Endothelial cell (in vitro differentiated cells): ENCODE measurements at regions not wholly inside any gene's neighbourhood (a gene's known extent, or its start where the extent isn't known, plus 50 kb on each side); places are given as distances from the start of the nearest gene placed in this dataset.
"Not testable (repeated sequence)": the region's sequence is repeated elsewhere in the genome, so short reads cannot be mapped to it uniquely, and the experiment has no call there.

ENCODE experiments used
- DNase-seq: peaks from one replicate; pipeline ENCODE4 v3.0.0; 2021; ENCODE audit warnings: low spot score
- H3K27ac Mint-ChIP-seq: one replicate; pipeline ENCODE4 v1.8.0; 2021; ENCODE audit warnings: mixed read lengths, inconsistent platforms; ENCODE audit not compliant: unreplicated experiment
- H3K27me3 Mint-ChIP-seq: one replicate; pipeline ENCODE4 v1.8.0; 2021; ENCODE audit warnings: mild to moderate bottlenecking, moderate library complexity, mixed read lengths, inconsistent platforms; ENCODE audit not compliant: unreplicated experiment
- H3K36me3 Mint-ChIP-seq: one replicate; pipeline ENCODE4 v1.8.0; 2021; ENCODE audit warnings: mild to moderate bottlenecking, low read depth, mixed read lengths, inconsistent platforms; ENCODE audit not compliant: unreplicated experiment
- H3K4me1 Mint-ChIP-seq: one replicate; pipeline ENCODE4 v1.8.0; 2021; ENCODE audit warnings: mild to moderate bottlenecking, mixed read lengths, inconsistent platforms; ENCODE audit not compliant: unreplicated experiment
- H3K4me3 Mint-ChIP-seq: one replicate; pipeline ENCODE4 v1.8.0; 2021; ENCODE audit warnings: mild to moderate bottlenecking, mixed read lengths, inconsistent platforms; ENCODE audit not compliant: unreplicated experiment
- H3K9me3 Mint-ChIP-seq: one replicate; pipeline ENCODE4 v1.8.0; 2021; ENCODE audit warnings: mixed read lengths, inconsistent platforms; ENCODE audit not compliant: unreplicated experiment
- CTCF ChIP-seq: fragments of 200-600 bp; sonication (generic); IDR thresholded peaks from one replicate; pipeline ENCODE4 v1.5.0; 2021; ENCODE audit warnings: antibody characterized with exemption; ENCODE audit not compliant: unreplicated experiment

GRCh38 chr3:163185721-163186350 lies 1689.2 kb downstream of the OTOL1 start:
- Mint-ChIP-seq H3K4me3 (no peak overlapping the region), H3K27ac (no peak overlapping the region), H3K9me3 (no peaks in the 10 kb centered on the region), H3K36me3 (no peaks in the 10 kb centered on the region), H3K4me1 (no peaks in the 10 kb centered on the region), H3K27me3 (no peaks in the 10 kb centered on the region)
- TF ChIP-seq CTCF: no peak
- DNase-seq: no peak

GRCh38 chr3:163175970-163176369 lies 1679.4 kb downstream of the OTOL1 start:
- DNase-seq: no peak
- TF ChIP-seq CTCF: no peak
- no peaks in the 10 kb centered on the region for H3K27me3 Mint-ChIP-seq
- H3K9me3 Mint-ChIP-seq: no peaks in the 10 kb centered on the region
- no peaks in the 10 kb centered on the region for H3K4me1 Mint-ChIP-seq
- no peaks in the 10 kb centered on the region for H3K36me3 Mint-ChIP-seq
- H3K4me3 Mint-ChIP-seq: no peak overlapping the region
- no peak overlapping the region for H3K27ac Mint-ChIP-seq

- not testable (repeated sequence) for H3K4me1 Mint-ChIP-seq, H3K27me3 Mint-ChIP-seq, H3K27ac Mint-ChIP-seq, H3K4me3 Mint-ChIP-seq, DNase-seq, H3K9me3 Mint-ChIP-seq, H3K36me3 Mint-ChIP-seq
Observed at GRCh38 chr3:163172513-163172912, 1675.9 kb downstream of the OTOL1 start.

GRCh38 chr3:163166197-163166596 lies 1669.6 kb downstream of the OTOL1 start:
- Mint-ChIP-seq H3K9me3 (no peaks in the 10 kb centered on the region), H3K27me3 (no peaks in the 10 kb centered on the region), H3K36me3 (no peaks in the 10 kb centered on the region), H3K27ac (no peak overlapping the region), H3K4me3 (no peak overlapping the region), H3K4me1 (no peaks in the 10 kb centered on the region)
- TF ChIP-seq CTCF: no peak
- DNase-seq: no peak

GRCh38 chr3:163159306-163159705 lies 1662.7 kb downstream of the OTOL1 start:
- Mint-ChIP-seq H3K4me1 (no peaks in the 10 kb centered on the region), H3K27ac (no peak overlapping the region), H3K9me3 (no peaks in the 10 kb centered on the region), H3K36me3 (no peaks in the 10 kb centered on the region), H3K4me3 (no peak overlapping the region), H3K27me3 (no peaks in the 10 kb centered on the region)
- TF ChIP-seq CTCF: no peak
- DNase-seq: no peak
